Epithelial cell of prostate (primary cell): ENCODE measurements at regions not wholly inside any gene's neighbourhood (a gene's known extent, or its start where the extent isn't known, plus 50 kb on each side); places are given as distances from the start of the nearest gene placed in this dataset.
"Not testable (repeated sequence)": the region's sequence is repeated elsewhere in the genome, so short reads cannot be mapped to it uniquely, and the experiment has no call there.

Source experiments
- DNase-seq: peaks from one replicate; pipeline ENCODE4 v3.0.0-alpha.2; 2011; ENCODE audit warnings: low read depth, low spot score
- H3K27ac ChIP-seq: fragments of 450-650 bp; 2 replicates; pipeline ENCODE4 v1.5.1; 2017; ENCODE audit warnings: mild to moderate bottlenecking

DNA sequence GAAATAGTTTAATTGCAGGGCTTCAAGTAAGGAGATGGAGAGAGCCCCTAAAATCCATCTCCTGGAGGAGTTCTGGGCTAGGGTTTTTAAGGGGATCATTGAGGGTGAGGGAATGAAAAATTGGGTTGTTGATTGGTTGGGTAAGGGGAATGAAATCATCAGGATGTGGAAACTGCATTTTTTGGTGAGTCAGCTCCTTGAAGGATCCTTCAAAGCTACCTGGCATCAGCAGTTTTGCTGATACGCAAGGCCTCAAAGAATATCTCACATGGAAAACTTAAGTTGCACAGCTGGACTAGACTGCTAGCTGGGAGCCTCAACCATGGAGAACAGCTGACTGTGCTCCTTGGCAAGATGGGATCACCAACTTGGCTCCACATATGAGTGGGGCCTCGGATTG is 136.7 kb downstream of the FGF10 start:
- no peak for DNase-seq

DNA sequence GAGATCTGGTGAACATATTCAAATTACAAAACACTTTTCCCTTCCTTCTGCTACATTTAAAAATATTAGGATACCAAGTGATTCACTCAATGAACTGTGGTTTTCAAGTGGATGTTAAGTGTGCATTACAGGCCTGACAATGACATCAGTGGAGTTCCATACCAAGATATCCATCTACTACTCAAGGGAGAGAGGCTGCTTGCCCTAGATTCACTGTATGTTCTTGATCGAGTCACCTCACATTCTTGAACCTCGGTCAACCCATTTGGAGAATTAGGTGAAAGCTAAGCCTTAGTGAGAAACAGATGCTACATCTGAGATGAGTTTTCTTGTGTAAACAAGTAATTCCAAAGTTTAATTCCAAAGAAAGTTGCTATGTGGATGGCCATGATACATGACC is 142.2 kb downstream of the FGF10 start:
- DNase-seq: no peak
- H3K27ac ChIP-seq: no peak overlapping the region

More for the DNA sequence above, 136.7 kb downstream of the FGF10 start:
- H3K27ac ChIP-seq: no peak overlapping the region

DNA sequence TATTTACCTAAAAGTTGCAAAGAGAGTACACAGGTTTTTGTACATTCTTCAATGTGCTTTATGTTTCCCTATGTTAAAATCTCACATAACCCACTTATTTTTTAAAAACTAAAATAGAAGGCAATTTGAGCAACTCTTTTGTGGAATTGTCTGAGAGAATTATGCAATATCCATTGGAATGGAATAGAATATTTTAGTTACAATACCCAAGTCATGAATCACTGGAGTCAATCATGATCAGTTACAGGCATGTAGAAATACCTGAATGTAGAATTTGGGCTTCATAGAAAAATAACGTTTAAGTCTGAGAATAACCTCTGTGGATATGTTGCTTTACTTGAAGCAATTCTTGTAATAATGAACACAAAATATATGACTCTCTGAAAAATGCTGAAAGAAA is 143.3 kb downstream of the FGF10 start:
- DNase-seq: no peak
- no peak overlapping the region for H3K27ac ChIP-seq

DNA sequence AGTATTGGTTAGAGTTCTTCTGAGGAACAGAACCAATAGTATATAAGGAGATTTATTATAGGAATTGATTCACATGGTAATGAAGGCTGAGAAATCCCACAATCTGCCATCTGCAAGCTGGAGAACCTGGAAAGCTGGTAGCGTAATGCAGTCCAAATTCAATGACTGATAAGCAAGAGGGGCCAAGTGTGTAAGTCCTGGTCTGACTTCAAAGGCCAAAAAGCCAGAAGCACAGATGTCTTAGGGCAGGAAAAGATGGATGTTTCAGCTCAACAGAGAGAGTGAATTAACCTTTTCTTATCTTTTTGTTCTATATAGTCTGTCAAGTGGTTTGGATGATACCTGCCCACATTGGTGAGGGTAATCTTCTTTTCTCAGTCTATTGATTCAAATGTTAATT is 146.4 kb downstream of the FGF10 start:
- DNase-seq: no peak
- no peak overlapping the region for H3K27ac ChIP-seq

DNA sequence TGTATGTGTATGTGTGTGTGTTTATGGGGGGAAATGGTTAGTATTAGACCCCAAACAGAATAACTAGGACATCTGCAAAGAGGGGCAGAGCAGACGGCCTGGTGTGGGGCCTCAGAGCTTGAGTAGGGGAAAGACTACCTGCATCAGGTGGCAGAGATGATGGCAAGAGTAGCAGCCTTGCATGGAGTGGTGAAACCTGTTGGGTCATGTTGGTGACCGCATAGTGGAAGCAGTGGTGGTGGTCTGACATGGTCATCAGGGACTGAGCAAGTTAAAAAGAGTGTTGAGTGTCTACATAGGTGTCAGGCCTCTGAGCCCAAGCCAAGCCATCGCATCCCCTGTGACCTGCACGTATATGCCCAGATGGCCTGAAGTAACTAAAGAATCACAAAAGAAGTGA is 153.2 kb downstream of the FGF10 start:
- no peak for DNase-seq
- H3K27ac ChIP-seq: no peak overlapping the region

DNA sequence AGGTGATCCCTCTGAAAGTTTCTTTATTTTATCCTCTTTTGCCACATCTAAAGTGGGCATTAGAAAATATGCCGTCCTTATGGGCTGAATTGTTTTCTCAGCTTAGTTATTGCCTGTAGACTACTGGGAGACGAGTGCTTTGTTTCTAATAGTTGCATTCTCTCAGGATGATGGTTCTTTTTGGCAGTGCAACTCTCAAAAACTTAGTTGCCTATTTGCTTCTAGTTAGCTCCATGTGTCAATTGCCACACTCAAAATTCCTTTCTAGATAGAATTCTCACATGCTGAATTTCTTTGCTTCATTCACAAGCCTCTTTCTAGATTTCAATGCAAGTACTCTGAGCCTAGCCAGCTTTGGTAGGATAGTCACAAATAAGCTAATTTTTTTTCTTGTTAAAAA is 155.5 kb downstream of the FGF10 start:
- no peak overlapping the region for H3K27ac ChIP-seq
- no peak for DNase-seq

DNA sequence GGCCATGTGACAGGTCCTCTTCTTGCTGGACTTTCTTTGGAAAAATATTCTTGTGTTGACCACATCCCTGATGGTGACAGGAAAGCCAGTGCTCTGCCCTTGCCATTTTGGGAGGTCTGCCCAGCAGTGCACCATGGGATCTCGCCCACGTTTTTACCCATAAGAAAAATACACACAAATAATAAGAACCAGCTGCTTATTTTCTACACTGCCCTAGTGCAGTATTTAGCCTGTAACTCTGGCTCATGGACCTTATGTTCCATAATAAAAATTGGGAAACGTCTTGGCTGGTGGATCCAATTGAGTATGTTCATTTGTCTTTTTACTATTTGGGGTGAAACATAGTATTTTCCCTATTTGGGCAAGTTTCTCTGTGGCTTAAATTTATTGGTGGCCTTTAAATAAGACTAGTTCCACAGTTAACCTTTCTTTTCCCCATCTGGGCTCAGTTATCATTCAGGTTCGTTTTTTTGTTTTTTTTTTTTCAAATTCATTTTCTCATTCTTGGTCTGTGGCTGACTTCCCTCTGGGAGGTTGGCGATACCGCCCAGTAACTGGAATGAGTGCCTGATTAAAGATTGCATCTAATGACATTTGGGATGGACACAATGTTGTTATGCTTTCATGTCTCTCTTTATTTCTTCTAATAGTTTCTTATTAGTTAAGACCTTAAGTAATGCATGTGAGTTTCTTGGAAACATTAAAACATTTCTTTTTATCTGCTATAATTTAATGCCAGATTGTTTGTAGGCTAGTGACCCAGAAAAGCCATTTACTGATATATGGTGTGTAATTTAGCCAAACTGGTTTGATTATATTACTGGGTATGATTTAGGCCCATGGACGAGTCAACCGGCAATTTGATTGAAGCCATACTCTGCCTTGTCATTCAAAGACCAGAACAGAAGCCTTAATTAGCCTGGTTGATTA is 163.7 kb downstream of the FGF10 start:
- no peak overlapping the region for H3K27ac ChIP-seq
- no peak for DNase-seq

DNA sequence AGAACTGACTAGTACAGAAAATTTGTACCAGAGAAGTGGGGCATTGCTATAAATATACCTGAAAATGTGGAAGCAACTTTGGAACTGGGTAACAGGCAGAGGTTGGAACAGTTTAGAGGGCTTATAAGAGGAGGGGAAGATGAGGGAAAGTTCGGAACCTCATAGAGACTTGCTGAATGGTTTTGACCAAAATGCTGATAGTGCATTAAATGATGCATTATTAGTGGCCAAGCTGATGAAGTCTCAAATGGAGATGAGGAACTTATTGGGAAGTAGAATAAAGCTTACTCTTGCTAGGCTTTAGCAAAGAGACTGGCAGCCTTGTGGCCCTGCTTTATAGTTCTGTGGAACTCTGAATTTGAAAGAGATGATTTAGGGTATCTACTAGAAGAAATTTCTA is 189.8 kb downstream of the FGF10 start:
- no peak for DNase-seq
- H3K27ac ChIP-seq: no peak overlapping the region

DNA sequence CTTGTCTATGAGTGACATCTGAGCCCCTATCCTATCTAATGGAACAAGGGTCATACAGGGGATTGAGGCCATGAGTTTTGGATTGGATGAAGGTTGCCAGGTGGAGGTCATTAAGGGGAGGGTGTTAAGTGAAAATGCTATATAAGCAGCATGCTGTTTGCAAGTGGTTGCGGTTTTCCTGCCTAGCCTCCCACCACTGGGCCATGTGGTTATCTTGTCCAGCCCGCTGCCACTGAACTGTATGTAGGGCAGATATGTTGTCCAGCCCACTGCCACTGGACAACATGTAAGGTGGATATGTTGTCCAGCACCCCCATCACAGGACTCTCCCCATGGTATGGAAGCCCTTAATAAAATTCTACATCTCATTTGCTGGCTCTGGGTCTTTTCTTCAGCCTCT is 200.0 kb downstream of the FGF10 start:
- DNase-seq: no peak
- H3K27ac ChIP-seq: no peak overlapping the region

DNA sequence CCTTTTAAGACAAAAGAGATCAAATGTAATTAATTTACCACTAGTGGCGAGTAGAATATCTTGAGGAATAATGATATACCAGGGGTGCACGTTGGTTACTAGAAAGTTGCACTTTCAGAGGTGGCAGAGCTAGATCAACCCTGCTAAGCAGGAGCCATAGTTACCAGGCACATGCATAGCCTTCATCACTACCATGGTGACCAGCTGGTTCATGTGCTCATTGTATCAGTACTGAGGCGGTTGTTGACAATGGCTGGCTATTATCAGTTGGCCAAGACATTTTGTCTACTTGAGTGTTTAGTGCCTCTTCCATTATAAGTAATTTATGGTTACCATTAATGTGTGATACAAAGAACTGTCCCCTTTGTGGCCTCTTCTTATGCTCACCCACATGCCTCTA is 201.2 kb downstream of the FGF10 start:
- no peak for DNase-seq
- H3K27ac ChIP-seq: no peak overlapping the region

DNA sequence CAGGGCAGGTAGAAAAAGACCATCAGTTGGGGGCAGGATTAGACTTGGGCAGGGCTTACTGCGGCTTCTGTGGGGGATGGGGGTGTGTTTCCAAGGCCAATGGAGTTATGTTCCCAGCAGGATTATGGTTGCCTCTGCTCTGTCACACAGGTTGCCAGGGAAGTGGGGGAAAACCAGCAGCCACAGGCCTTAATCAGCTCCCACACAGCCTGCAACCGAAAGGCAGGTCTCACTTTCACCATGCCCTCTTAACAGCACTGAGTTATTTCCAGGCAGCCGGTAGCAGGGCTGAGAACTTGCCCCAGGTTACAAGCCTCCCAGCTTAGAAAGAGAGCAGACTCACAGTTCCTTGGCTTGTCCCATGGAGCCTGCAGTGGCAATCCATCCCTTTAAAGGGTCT is 205.5 kb downstream of the FGF10 start:
- no peak overlapping the region for H3K27ac ChIP-seq
- no peak for DNase-seq

DNA sequence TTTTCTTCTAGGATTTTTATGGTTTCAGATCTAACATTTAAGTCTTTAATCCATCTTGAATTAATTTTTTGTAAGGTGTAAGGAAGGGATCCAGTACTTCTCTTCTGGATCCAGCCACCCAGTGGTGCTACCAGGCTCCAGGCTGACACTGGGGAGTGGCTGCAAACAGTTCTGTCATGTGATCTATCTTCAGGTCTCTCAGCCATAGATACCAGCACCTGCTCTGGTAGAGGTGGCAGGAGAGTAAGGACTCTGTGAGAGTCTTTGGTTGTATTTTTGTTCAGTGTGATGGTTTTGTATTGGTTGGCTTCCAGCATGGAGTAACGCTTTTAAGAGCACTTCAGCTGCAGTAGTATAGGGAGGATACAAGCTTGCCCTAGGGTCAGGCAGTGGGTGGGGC is 205.9 kb downstream of the FGF10 start:
- DNase-seq: no peak
- no peak overlapping the region for H3K27ac ChIP-seq

DNA sequence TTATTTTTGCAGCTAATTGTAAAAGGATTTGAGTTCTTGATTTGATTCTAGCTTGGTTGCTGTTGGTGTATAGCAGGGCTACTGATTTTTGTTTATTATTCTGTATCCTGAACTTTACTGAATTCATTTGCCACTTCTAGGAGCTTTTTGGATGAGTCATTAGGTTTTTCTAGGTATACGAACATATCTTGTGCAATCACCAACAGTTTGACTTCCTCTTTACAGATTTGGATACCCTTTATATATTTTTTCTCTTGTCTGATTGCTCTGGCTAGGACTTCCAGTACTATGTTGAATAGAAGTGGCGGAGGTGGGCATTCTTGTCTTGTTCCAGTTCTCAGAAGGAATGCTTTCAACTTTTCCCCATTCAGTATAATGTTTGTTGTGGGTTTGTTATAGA is 210.8 kb downstream of the FGF10 start:
- DNase-seq: no peak
- no peak overlapping the region for H3K27ac ChIP-seq

DNA sequence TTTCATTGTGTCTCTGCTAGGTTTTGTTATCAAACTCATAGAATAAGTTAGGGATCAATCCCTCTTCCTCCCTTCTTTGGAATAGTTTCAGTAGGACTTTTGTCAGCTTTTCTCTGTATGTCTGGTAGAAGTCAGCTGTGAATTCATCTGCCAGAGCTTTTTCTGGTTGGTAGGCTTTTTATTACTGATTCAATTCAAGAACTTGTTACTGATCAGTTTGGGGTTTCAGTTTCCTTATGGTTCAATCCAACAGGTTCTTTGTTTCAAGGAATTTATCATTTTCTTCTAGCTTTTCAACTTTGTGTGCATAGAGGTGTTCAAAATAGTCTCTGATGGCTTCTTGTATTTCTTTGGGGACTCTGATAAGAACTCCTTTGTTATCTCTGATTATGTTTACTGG is 221.7 kb downstream of the FGF10 start:
- H3K27ac ChIP-seq: no peak overlapping the region
- no peak for DNase-seq

DNA sequence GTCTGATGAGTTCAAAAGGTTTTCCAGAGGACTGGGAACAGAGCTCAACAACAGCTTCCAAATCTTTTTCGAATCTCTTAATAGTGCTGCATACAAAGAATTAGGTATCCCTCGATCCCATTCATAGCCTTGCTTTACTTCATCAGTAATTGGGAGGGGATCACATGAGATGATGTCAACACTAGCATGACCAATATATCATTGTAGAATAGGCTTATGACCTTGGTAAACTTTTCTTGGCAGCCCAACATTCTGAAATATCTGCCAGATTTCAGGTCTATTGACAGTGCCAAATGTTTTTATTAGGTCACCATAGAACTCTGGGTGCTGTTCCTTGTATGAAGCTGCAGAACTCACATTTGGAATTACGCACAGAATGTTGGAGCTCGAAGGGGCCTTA is 228.9 kb downstream of the FGF10 start:
- DNase-seq: no peak
- H3K27ac ChIP-seq: no peak overlapping the region

DNA sequence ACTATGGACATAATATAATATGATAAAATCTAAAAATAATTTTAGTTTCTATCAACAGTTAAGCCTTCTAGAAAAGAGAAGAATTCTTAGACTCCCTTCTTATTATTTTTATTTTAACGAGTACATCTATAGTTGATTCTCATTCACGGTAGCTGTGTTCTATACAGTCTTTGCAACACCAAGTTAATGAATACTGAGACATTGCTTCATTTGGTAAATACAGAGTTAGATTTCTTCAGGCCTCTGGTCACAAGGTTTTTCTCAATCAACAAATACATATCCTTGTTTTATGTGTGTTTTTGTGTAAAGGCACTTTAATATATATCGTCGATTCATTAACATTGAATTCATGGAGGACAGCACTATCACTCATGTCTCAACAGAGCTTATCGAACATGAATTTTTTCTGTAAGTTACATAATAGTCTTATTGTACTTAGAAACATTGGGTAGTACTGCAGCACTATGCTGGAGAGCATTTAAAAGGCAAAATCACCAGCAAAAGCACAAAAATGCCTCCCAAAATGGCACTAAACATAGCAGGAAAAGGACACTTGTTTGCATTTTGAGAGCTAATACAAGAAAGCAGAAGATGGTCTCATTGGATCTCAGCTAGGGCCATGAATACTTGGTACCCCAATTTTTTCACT is 239.0 kb downstream of the FGF10 start:
- no peak for DNase-seq
- H3K27ac ChIP-seq: no peak overlapping the region

DNA sequence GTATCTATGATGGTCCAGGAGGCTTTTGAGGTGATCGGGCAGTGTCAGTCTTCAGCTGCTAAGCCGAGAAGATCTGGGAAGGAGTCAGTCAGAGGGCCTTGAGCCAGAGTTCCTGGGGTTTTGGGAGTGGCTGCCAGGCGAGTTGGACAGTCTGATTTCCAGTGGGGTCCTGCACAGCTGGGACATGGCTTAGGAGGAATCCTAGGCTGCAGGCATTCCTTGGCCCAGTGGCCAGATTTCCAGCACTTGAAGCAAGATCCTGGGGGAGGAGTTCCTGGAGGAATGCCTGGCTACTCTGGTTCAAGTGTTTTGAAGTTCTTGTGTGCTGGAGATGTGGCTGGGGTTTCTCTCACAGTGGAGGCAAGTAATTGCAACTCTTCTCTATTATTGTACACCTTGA is 271.3 kb downstream of the FGF10 start:
- not testable (repeated sequence) for H3K27ac ChIP-seq, DNase-seq

DNA sequence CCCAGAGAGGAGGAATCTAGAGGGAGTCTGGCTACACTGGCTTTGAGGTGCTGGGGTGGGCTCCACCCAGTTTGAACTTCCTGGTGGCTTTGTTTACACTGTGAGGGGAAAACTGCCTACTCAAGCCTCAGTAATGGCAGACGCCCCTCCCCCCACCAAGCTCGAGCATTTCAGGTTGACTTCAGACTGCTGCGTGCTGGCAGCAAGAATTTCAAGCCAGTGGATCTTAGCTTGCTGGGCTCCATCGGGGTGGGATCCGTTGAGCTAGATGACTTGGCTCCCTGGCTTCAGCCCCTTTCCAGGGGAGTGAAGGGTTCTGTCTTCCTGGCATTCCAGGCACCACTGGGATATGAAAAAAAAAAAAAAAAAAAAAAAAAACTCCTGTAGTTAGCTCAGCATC is 281.0 kb downstream of the FGF10 start:
- not testable (repeated sequence) for DNase-seq, H3K27ac ChIP-seq

DNA sequence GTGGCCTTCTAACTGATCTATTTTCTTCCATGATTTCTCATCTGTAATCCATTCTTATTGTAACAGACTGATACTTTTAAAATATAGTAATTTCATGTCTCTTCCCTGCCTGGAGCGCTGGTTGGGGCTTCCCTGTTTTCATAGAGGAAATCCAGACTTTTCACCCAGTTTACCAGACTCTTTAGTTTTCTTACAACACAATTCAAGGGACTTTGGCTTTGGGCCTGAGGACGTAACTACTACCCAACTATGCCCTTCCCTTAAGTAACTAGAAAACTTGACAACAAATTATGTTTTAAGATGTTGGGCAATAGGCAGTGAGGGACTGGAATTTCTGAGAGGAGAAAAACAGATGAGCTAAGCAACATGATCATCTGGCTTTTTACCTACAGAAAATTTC is 289.6 kb downstream of the FGF10 start:
- no peak for DNase-seq
- no peak overlapping the region for H3K27ac ChIP-seq

DNA sequence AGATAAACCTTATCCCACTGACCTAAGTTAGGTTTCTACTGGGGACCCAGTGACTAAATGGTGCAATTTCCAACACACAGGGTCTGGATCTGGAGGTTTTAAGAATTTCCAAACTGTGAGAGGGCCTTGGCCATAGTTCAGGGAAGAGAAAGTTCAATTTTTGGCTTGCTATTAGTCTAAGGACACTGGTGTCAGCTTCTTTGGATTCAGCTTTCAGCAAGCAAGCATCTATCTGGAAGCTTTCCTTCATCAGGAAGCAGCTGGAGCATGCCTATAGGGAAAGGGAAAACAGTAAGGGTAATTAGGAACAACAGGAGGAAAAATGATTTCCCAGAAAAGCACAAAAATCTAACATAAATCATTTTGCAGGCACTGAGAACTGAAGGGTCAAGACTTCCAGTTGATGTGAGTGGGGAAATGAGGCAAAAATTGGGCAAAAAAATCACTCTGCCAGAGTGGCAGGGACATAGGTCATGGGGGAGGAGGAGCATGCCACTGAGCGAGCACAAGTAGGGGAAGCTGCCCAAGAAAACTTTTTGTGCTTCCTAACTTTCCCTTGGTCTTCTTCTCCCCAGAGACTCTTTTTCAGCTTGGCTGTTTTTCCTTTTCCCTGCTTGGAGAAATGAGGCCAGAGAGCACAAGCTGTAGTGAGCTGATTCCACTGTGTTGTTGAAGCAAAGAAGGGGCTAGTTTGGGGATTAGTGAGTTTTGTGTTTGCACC is 299.6 kb downstream of the FGF10 start:
- no peak for DNase-seq
- no peak overlapping the region for H3K27ac ChIP-seq

DNA sequence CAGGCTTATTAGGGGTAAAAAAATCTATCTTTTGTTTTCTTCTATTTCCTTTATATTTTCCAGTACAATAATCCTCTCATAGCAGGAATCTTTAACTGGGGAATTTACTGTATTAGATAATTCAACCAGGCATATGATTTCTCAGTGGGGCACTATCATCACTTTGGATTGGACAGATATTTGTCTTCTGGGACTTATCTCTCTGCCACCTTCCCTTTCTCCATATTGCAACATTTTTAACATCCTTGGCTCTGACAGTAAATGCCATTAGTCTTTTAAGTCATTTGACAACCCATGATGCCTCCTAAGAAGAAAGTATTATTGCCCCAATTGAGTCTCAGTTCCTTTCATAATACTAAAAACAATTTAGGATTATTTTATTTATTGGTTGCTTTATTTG is 304.1 kb downstream of the FGF10 start:
- no peak overlapping the region for H3K27ac ChIP-seq
- DNase-seq: no peak
